Osteocyte (in vitro differentiated cells): ENCODE measurements at regions not wholly inside any gene's neighbourhood (a gene's known extent, or its start where the extent isn't known, plus 50 kb on each side); places are given as distances from the start of the nearest gene placed in this dataset.

ENCODE experiments used
- DNase-seq: peaks from one replicate; pipeline ENCODE4 v3.0.0; 2021; ENCODE audit warnings: mixed read lengths; ENCODE audit not compliant: unreplicated experiment; ENCODE audit errors: extremely low spot score
- H3K27ac Mint-ChIP-seq: one replicate; pipeline ENCODE4 v1.8.0; 2021; ENCODE audit warnings: mild to moderate bottlenecking, mixed read lengths; ENCODE audit not compliant: unreplicated experiment
- H3K27me3 Mint-ChIP-seq: one replicate; pipeline ENCODE4 v1.8.0; 2021; ENCODE audit warnings: mixed read lengths; ENCODE audit not compliant: unreplicated experiment
- H3K36me3 Mint-ChIP-seq: one replicate; pipeline ENCODE4 v1.8.0; 2021; ENCODE audit warnings: mixed read lengths; ENCODE audit not compliant: unreplicated experiment
- H3K4me1 Mint-ChIP-seq: one replicate; pipeline ENCODE4 v1.8.0; 2021; ENCODE audit warnings: mixed read lengths; ENCODE audit not compliant: unreplicated experiment
- H3K4me3 Mint-ChIP-seq: one replicate; pipeline ENCODE4 v1.8.0; 2021; ENCODE audit warnings: mild to moderate bottlenecking, moderate library complexity, mixed read lengths; ENCODE audit not compliant: unreplicated experiment
- H3K9me3 Mint-ChIP-seq: one replicate; pipeline ENCODE4 v1.8.0; 2021; ENCODE audit warnings: mixed read lengths; ENCODE audit not compliant: unreplicated experiment
- TF ChIP-seq, protein P1 (sequence below): fragments of 200-600 bp; sonication (generic); IDR thresholded peaks from 2 replicates; pipeline ENCODE4 v1.5.0; 2021; ENCODE audit warnings: antibody characterized with exemption, mild to moderate bottlenecking, moderate library complexity

DNA sequence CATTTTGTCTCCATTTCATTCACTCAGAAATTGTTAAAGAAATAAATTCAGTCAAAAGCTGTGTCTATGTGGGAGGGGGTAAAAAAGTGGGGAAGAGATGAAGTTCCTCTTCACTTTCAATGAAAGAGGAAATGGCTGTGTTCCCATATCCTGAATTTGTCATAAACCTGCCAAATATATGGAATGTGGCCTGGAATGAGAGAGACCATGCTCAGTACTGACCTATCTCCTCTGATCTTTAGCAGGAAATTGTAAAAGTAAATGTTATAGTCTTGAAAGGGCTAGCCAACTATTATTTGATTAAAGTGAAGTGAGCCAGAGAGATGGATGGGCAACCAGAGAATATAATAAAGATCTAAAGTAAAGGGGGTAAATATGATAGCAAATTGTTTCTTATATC is 130.3 kb upstream of the C21orf91 start:
- no peaks in the 10 kb centered on the region for H3K27me3 Mint-ChIP-seq
- TF ChIP-seq, protein P1, sequence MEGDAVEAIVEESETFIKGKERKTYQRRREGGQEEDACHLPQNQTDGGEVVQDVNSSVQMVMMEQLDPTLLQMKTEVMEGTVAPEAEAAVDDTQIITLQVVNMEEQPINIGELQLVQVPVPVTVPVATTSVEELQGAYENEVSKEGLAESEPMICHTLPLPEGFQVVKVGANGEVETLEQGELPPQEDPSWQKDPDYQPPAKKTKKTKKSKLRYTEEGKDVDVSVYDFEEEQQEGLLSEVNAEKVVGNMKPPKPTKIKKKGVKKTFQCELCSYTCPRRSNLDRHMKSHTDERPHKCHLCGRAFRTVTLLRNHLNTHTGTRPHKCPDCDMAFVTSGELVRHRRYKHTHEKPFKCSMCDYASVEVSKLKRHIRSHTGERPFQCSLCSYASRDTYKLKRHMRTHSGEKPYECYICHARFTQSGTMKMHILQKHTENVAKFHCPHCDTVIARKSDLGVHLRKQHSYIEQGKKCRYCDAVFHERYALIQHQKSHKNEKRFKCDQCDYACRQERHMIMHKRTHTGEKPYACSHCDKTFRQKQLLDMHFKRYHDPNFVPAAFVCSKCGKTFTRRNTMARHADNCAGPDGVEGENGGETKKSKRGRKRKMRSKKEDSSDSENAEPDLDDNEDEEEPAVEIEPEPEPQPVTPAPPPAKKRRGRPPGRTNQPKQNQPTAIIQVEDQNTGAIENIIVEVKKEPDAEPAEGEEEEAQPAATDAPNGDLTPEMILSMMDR: no peak
- no peaks in the 10 kb centered on the region for H3K36me3 Mint-ChIP-seq
- peaks cover 29% of the 10 kb centered on the region for H3K9me3 Mint-ChIP-seq
- H3K4me3 Mint-ChIP-seq: no peak overlapping the region
- H3K27ac Mint-ChIP-seq: no peak overlapping the region
- no peak for DNase-seq
- no peaks in the 10 kb centered on the region for H3K4me1 Mint-ChIP-seq

DNA sequence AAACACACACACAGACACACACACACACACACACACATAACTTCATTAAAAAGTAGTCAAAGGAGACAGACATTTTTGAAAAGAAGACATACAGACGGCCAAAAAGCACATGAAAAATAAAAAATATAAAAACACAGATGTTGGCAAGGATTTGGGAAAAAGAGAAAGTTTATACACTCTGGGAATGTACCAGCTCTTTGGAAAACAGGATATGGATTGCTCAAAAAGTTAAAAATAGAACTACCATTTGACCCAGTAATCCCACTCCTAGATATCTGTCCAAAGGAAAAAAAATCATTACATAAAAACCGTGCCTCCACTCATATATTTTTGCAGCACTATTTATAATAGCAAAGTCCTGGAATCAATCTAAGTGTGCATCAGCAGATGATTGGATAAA is 128.4 kb upstream of the C21orf91 start:
- TF ChIP-seq, protein P1: no peak
- no peaks in the 10 kb centered on the region for H3K4me1 Mint-ChIP-seq
- H3K27me3 Mint-ChIP-seq: no peaks in the 10 kb centered on the region
- H3K27ac Mint-ChIP-seq: no peak overlapping the region
- no peaks in the 10 kb centered on the region for H3K36me3 Mint-ChIP-seq
- no peak for DNase-seq
- no peak overlapping the region for H3K4me3 Mint-ChIP-seq
- H3K9me3 Mint-ChIP-seq: peaks cover 37% of the 10 kb centered on the region

DNA sequence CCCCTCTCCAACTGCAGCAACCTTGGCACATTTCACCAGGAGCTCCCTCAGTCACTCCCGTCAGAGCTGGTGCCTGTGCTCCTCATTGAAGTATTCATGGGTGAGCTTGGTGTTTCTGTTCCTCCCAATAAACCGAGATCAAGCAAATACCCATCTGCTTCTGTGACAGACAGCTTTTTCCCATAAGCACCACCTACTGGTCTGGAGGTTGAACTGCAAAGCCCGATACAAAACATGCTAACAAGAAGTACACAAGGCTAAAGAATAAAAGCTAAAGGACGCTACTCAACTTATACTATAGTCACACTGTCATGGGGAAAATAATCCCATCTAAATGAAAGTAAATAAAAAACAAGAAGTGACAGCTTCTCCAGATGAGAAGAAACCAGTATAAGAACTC is 111.9 kb upstream of the C21orf91 start:
- Mint-ChIP-seq H3K4me3 (no peak overlapping the region), H3K36me3 (no peaks in the 10 kb centered on the region), H3K27me3 (no peaks in the 10 kb centered on the region), H3K4me1 (no peaks in the 10 kb centered on the region), H3K27ac (no peak overlapping the region), H3K9me3 (peaks cover 8% of the 10 kb centered on the region)
- TF ChIP-seq, protein P1: no peak
- DNase-seq: no peak

DNA sequence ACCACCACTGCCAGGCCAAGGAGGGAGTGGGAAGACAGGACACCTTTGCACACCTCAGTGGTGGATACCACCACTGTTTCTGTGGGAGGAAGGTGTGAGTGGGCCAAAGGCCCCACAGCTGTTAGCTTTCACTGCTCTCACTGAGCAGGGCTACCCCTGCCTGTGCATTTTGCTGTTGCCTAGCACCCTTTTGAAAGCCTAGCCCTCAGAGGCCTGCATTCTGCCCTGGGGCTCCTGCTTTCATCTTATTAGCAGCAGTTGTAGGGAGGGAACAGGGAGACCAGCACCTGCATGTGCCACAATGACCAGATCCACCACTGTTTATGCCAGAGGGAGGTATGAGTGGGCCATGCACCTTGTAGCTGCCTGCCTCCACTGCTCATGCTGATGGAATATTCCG is 110.9 kb upstream of the C21orf91 start:
- Mint-ChIP-seq H3K9me3 (peaks cover 8% of the 10 kb centered on the region), H3K4me1 (no peaks in the 10 kb centered on the region), H3K36me3 (no peaks in the 10 kb centered on the region), H3K27me3 (no peaks in the 10 kb centered on the region), H3K4me3 (no peak overlapping the region), H3K27ac (no peak overlapping the region)
- TF ChIP-seq, protein P1: no peak
- DNase-seq: no peak

DNA sequence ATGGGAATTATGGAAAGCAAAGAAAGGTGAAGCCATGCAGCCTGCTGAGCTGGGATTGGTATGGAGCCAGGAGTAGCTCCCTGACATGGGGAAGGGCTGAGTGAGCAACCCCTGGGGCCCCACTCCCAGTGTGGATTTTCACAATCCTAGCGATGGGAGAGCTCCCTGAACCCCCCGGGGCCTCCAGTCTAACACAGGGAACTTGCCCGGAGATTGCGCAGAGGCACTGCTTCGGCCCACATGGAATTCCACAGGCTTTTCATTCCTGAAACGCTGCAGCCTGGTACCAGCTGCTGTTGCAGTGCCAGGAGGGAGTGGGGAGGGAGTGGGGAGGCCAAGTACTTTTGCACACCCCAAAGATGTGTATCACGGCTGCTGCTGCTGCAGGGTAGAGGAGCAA is 110.4 kb upstream of the C21orf91 start:
- Mint-ChIP-seq H3K27me3 (no peaks in the 10 kb centered on the region), H3K27ac (no peak overlapping the region)

More for the DNA sequence above, 110.4 kb upstream of the C21orf91 start:
- DNase-seq: no peak
- Mint-ChIP-seq H3K36me3 (no peaks in the 10 kb centered on the region), H3K4me1 (no peaks in the 10 kb centered on the region), H3K9me3 (peaks cover 8% of the 10 kb centered on the region), H3K4me3 (no peak overlapping the region)
- TF ChIP-seq, protein P1: no peak
